ENCODE measurements at regions not wholly inside any gene's neighbourhood (a gene's known extent, or its start where the extent isn't known, plus 50 kb on each side); places are given as distances from the start of the nearest gene placed in this dataset.
A peak's percentile ranks its signal among the peaks of the same experiment; 100 is the strongest.

- no peak for DNase-seq (ENCODE audit: low read depth)
These were observed 203.7 kb upstream of the ARX start for GRCh38 chrX:25219480-25219879.

GRCh38 chrX:25213611-25214010, 197.8 kb upstream of the ARX start:
- no peak for DNase-seq (ENCODE audit: low read depth)

DNA sequence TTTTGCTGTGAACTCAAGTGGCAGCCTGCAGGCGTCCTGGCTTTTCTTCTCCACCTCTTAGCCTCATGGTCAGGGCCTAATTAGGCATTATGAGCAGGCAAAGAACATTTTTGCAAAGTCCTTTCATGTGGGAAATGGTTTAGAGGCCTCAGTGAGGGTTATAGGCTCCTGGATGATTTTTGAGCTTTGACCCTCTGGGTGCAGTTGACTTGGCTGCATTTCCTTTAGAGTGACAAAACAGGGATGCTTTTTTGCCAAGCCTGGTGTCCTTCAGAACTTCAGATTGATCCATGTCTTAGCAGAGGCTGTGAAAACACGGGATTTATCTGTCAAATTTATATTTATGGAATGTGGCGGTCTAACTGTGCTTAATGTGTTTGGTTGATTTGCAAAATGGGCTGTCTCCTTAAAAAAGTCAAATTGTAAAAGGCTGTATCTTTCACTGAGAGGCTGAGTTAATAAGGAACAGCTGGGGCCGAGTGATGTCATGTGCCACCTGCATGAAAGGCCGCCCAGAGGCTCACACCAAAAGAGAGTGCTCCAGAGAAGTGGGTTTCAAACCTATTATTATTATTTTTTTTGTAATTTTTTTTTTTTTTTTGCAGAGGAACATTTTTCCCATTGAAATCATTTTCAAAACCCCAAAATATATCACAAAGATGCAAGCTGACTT, 192.2 kb upstream of the ARX start:
- DNase-seq (ENCODE audit: low read depth), result no peak

GRCh38 chrX:25206778-25207177, 191.0 kb upstream of the ARX start:
- no peak for DNase-seq (ENCODE audit: low read depth)

DNA sequence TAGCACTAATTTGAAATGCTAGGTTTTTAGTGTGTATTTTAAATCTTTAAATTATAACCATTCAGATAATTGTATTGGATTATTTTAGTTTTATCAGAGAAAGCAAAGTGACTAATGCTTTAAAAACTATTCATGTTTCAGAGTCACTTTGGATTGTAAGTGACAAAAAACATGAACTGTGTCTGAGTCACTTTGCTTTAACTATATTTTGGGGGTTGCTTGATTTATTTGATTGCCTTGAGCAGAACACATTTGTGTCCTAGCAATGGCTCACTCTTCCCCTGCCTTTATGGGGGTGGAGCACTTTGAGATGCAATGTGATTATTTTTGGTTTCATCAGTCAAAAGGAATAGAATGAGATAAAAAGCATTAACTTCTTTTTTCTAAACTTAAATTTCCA, 188.4 kb upstream of the ARX start:
- DNase-seq (ENCODE audit: low read depth), result no peak

DNA sequence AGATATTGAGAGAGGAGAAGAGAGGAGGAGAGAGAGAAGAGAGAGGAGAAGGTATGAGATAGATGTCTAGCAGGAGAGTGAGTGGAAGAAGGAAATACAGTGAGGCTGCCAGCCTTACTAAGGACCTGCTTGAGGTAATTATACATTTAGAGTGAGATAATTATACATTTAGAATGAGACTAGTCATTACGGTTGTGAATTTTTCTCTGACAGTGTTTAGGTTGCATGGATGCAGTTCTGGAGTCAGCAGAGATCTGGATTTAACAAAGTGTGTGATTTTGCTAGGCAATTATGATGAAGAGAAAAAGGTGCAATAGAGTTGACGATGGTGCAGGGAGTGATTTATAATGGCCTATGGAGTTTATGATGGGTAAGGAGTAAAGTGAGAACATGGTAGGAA, 187.1 kb upstream of the ARX start:
- no peak for DNase-seq (ENCODE audit: low read depth)

GRCh38 chrX:25198891-25199290, 183.1 kb upstream of the ARX start:
- DNase-seq (ENCODE audit: low read depth), result no peak

GRCh38 chrX:25198253-25198652, 182.5 kb upstream of the ARX start:
- no peak for DNase-seq (ENCODE audit: low read depth)

DNA sequence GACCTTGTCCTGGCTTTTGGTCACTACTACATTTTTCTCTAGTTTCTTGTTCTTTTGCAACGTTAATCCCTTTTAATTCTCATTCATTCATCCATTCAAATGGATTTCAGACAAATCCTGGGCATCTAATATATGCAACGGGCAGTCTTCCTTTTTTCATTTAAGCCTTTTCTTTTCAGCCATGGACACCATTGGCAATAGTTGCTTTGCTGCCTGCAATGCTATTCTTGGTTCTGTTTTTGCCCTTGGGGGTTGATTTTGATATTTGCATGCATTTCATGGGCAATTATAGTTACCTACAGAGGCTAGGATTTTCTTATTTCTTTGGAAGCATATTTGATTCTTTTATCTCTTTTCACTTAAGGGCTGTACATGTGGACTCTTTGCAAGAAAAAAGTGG, 180.5 kb upstream of the ARX start:
- no peak for DNase-seq (ENCODE audit: low read depth)

GRCh38 chrX:25191403-25191802, 175.6 kb upstream of the ARX start:
- no peak for DNase-seq (ENCODE audit: low read depth)

DNA sequence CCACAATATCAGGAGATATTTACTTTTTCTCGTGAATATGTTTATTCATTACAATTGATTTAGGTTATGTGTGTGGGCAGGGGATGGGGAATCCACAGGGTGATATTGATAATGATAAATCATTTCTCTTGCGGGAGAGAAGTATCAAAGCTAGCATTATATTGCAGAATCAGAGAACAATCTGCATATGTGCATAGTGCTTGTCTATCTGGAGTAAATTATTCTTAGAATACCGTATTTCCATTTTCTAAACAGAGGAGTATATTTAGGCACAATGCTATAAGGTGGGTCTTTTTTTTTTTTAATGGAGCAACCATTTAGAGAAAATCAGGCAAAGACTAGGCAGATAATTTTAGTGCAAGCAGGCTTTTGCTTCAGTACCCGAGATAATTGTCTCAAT, 166.0 kb upstream of the ARX start:
- no peak for DNase-seq (ENCODE audit: low read depth)

GRCh38 chrX:25180242-25180641, 164.5 kb upstream of the ARX start:
- DNase-seq (ENCODE audit: low read depth), result no peak

- DNase-seq (ENCODE audit: low read depth), result no peak
These were observed 162.8 kb upstream of the ARX start for GRCh38 chrX:25178555-25178954.

- DNase-seq (ENCODE audit: low read depth), result no peak
These were observed 160.0 kb upstream of the ARX start for GRCh38 chrX:25175743-25176142.

DNA sequence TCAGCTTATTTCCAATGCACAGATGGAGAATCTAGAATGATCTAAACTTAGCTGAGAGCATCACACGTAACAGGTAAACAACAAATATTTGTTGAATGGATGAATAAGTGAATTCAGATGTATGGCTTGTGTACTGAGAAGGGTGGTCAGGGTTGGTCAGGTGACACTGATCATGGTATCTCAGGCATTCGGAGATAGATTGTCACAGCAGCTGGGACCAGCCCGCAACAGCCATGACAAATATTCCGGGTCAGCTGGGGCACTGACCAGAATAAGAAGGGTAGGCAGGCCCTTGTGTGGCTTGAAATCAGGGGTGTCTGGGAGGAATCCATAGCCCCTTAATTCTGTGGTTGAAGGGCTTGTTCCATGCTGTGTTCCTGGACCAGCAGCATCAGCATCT, 159.4 kb upstream of the ARX start:
- DNase-seq (ENCODE audit: low read depth), result no peak

- no peak for DNase-seq (ENCODE audit: low read depth)
These were observed 150.8 kb upstream of the ARX start for GRCh38 chrX:25166546-25166945.

DNA sequence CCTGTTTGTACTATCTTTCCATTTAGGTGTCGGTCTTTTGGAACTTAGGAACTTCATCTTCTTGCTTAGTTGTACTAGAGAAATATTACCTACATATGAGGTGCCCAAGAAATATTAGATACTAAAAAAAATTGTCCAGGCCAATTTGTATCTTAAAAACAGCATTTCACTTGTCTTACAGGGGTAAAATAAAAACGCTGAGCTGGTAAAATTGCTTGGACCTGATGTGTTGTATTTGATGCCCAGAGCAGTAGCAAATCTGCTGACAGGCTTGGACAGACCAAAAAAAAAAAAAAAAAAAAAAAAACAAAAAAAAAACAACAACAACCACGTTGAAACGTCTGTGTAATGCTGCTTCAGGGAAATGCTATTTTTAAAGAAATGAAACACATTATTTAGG, 150.4 kb upstream of the ARX start:
- DNase-seq (ENCODE audit: low read depth), result no peak

DNA sequence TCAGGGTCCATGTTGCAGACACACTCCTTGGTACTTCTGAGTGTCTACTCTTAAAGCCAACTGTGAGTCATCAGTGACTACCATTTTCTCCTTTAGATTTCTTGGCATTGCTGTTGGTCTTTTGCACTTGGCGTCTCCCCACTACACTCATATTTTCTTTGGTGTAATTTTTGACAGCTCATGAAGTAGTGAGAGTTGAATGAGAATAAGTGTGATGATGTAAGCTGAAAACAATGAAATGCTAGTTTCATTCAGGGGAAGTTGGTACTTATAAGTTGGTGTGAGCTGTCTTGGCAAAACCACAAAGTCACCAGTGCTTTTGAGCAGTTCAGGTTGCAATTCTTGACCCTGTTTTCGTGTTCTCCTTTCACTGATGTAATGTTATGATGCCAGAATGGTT, 142.9 kb upstream of the ARX start:
- no peak for DNase-seq (ENCODE audit: low read depth)

- no peak for DNase-seq (ENCODE audit: low read depth)
These were observed 141.1 kb upstream of the ARX start for GRCh38 chrX:25156832-25157231.

DNA sequence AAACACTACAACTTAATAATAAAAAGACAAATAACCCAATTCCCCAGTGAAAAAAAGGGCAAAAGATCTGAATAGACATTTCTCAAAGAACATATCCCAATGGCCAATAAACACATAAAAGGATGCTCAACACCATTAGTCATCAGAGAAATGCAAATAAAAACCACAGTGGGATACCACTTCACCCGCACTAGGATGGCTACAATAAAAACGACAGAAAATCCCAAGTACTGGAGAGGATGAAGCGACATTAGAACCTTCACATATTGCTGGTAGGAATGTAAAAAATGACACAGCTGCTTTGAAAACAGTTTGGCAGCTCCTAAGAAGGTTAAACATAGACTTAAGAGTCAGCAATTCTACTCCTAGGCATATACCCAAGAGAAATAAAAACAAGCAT, 140.6 kb upstream of the ARX start:
- no peak for DNase-seq (ENCODE audit: low read depth)

GRCh38 chrX:25154168-25154567, 138.4 kb upstream of the ARX start:
- no peak for DNase-seq (ENCODE audit: low read depth)

- DNase-seq (ENCODE audit: low read depth), result no peak
These were observed 136.0 kb upstream of the ARX start for GRCh38 chrX:25151749-25152148.

- peak; percentile 0 for DNase-seq (ENCODE audit: low read depth)
These were observed 128.5 kb upstream of the ARX start for GRCh38 chrX:25144043-25144940.

GRCh38 chrX:25143596-25143995, 127.8 kb upstream of the ARX start:
- no peak for DNase-seq (ENCODE audit: low read depth)
